HG03342 (cell line): ENCODE measurements at regions not wholly inside any gene's neighbourhood (a gene's known extent, or its start where the extent isn't known, plus 50 kb on each side); places are given as distances from the start of the nearest gene placed in this dataset.
"Not testable (repeated sequence)": the region's sequence is repeated elsewhere in the genome, so short reads cannot be mapped to it uniquely, and the experiment has no call there.

Source experiments
- ATAC-seq: cut with Tn5 transposase; IDR thresholded peaks from one replicate; pipeline ENCODE4 v1.9.1; 2021; ENCODE audit warnings: mild to moderate bottlenecking, moderate library complexity; ENCODE audit not compliant: unreplicated experiment

DNA sequence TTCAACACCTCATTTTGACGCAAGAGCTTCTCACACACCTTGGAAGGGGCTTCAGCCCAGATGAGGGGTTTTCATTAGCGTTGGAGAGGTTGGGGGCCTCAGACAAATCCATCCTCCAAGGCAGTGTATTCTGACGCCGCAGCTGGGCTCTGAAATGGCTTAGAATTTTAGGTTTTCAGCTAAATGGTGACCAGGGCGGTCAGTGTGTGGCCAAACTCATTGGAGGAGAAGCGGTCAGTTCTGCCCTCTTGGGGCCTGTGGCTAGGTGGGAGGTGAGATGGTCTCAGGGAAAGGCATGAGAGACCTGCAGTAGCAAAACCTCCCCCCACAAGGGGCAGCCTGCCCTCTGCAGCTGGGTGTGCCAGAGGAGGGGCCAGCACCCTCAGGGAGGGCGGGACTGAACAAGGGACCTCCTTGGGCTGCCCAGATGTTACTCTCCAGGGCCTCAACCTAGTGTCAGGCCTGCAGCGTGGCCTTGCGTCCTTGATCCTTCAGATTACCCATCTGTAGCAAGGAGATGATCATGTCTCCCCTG, 155.8 kb downstream of the URI1 start:
- ATAC-seq: no peak

GRCh38 chr19:30102239-30102638, 160.2 kb downstream of the URI1 start:
- no peak for ATAC-seq

DNA sequence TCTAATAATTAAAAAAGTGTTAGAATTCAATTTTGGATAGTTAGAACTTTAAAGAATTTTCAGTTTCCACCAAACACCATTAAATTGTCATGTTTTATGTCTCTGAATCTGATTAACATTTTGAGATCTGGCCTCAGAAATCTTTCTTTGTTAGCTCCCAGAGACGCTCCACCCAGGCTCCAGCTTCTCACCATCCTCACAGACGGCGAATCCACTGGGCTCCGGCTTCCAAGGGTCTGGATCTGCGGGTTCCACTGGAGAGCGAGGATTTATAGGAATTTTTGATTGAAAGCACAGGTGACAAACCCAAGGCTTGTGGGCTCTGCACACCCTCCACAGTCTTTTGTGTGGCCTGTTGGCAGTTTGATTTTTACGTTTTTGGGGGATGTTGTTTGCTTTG, 160.6 kb downstream of the URI1 start:
- ATAC-seq: no peak

GRCh38 chr19:30103981-30104380, 161.9 kb downstream of the URI1 start:
- ATAC-seq: no peak

DNA sequence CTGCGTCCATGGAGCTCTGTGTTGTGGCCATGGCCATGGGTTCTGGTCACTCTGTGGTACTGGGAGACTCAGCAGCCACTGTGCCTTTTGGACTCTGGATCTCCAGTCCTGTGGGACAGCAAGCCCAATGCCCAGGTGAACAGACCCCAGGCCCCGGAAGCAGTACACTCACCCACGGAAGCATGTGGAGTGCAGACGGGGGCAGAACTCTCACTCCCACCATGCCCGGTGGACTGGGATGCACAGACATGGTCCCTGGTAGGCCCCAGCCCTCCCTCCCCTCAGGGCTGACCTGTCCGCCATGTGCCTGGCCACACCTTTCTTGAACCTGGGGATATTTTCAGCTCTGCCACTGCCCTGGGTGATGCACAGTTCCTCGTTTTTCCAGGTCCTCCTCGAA, 163.3 kb downstream of the URI1 start:
- ATAC-seq: no peak

GRCh38 chr19:30105727-30106126, 163.7 kb downstream of the URI1 start:
- ATAC-seq: no peak

GRCh38 chr19:30106417-30107095, 164.5 kb downstream of the URI1 start:
- ATAC-seq: no peak

- no peak for ATAC-seq
Measured at GRCh38 chr19:30107251-30107650, 165.2 kb downstream of the URI1 start.

DNA sequence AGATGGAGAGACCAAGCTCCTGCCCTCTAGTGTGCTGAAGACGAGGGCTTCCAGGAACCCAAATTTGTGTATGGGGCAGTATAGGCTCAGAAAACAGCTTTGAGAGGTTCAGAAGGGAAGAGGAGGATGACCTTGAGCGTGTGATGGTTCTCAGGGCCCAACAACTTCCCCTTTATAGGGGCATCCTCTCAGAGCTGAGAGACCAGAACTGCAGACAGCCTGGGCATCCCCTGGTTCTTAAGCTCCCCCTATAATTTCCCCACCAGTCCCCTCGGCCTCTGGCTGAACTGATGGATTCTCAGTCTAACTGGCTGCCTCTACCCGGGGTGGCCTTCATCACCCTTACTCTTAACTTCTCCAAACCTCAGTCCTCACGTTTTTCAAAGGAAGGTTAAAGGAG, 167.5 kb downstream of the URI1 start:
- ATAC-seq: no peak

GRCh38 chr19:30111021-30111855, 169.2 kb downstream of the URI1 start:
- ATAC-seq: no peak

GRCh38 chr19:30112171-30112570, 170.1 kb downstream of the URI1 start:
- no peak for ATAC-seq

DNA sequence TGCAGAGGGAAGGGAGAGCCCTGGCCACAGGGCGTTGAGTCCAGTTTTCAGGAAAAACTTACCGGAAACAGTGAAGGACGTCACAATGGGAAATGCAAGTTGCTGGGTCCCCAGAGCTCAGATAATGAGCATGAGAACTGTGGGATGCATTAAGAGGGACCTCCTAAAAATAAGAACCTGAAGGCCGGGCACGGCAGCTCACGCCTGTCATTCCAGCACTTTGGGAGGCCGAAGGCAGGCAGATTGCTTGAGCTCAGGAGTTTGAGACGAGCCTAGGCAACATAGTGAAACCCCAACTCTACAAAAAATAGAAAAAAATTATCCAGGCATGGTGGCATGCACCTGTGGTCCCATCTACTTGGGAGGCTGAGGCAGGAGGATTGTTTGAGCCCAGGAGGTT, 170.6 kb downstream of the URI1 start:
- ATAC-seq: no peak

DNA sequence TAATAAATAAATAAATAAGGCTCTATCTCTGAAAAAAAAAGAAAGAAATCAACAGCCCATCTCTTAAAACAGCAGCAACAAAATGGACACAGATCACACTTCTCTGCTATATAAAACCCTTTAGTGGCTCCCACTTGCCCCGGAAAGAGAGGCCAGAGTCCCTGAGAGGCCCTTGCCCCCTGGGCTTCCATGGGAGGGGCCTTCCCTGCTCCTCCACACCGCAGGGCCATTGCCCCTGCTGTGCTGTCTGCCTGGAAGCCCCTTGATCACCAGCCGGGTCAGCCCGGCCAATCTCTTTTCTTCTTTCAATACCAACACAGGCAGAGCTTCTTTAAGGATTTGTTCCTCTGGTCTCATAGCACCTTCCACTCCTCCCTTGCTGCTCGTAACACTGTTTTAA, 171.1 kb downstream of the URI1 start:
- ATAC-seq: no peak

- ATAC-seq: not testable (repeated sequence)
Measured at GRCh38 chr19:30114095-30114494, 172.1 kb downstream of the URI1 start.

- ATAC-seq: no peak
Measured at GRCh38 chr19:30115947-30116346, 173.9 kb downstream of the URI1 start.

DNA sequence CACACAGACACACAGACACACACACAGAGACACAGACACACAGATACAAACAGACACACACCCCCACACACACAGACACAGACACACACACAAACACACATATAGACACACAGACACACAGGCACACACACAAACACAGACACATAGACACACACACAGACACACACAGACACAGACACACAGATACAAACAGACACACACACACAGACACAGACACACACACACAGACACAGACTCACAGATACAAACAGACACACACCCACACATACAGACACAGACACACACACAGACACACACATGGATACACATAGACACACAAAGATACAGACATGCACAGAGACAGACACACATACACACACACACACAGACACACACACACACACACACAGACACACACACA, 174.5 kb downstream of the URI1 start:
- no peak for ATAC-seq

DNA sequence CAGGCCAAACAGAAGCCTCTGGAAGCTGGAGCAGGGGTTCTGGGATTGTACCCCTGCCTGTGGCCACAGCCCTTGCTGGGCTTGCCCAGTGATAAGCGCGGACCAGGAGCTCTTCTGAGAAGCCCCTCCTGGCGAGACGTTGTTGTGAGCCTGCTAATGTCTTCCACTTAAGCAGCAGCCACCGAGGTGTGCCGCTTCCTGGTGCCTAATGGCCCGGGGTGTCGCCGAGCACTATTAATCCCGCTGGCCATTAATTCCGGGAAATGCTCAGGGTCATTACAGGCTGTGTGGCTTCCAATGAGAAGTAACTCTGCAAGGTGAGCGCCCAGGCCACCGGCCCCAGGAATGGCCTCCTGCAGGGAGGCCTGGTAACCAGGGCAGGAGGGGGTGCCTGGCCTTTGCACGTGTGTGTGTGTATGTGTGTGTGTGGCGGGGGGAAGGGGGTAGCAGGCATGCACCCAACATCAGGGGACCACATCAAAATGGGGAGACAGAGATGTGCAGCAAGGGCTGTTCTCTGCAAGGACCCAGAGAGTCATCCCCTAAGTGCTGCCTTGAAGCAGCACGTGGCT, 175.0 kb downstream of the URI1 start:
- ATAC-seq: no peak

DNA sequence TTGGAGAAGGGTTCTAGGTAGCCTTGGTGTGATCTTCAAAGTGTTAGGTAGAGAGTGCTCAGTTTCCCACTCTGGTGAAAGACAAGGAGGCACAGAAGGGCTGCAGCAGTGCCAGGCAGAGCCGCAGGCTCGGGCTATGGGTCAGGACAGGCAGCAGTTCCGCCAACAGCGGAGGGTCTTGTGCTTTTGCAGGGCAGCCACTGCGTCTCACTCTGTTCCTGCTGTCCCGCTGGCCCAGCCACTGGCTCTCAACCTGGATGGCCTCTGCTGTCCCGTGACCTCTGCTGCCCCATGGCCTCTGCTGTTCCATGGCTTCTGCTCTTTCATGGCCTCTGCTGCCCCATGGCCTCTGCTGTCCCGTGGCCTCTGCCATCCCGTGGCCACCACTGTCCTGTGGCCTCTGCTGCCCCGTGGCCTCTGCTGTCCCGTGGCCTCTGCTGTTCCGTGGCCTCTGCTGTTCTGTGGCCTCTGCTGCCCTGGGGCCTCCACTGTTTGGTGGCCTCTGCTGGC, 175.7 kb downstream of the URI1 start:
- no peak for ATAC-seq

- no peak for ATAC-seq
Measured at GRCh38 chr19:30118221-30118620, 176.2 kb downstream of the URI1 start.

DNA sequence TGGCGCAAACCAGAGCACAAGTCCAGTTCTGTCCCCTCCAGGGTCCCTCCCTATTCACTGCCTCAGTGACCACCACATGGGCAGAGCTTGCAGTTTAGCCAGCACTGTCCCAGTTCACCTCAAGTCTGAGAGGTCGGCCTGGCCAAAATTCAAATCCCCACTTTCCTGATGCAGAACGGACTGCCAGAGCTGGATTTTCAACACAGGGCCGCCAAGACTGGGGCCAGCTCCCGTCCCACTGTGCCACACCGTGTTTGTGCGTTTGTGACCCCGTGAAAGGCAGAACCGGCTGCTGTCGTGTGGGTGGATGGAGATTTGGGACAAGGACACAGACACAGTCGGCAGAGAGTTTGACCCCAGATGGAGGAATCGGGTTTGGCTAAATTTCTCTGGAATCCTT, 176.7 kb downstream of the URI1 start:
- ATAC-seq: no peak

DNA sequence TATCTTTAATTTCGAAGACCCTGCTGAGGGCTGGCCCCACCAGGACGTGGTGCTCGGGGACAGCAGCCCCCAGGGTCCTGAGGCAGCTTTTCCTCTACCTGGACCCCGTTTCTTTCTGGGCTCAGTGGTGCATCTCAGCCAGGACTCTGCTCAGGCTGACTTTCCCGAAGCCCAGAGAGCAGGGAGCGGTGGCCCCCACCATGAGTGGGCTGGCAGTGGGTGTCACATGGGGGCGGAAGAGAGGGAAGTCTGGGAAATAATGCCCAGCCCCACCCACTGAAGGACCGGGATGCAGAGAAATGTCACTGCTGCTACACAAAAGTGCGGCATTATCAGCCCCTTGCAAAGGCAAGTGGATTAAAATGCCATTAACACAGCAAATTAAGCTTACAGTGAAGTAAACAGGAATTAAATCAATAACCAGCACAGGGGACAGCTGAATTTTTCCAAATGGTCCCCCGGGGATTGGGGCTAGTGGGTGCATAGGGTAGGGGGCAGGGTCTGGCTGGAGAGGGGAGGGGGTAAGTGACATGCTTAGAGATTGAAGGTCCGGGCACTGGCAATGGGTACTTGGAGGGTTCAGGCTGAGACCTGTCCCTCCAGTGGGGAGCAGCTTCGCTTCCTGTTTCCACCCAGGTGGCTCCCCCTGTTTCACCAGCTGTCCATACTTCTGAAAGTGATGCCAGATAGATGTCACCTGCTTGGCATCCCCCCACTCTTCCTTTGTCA, 177.3 kb downstream of the URI1 start:
- ATAC-seq: no peak
